ENCODE measurements at regions not wholly inside any gene's neighbourhood (a gene's known extent, or its start where the extent isn't known, plus 50 kb on each side); places are given as distances from the start of the nearest gene placed in this dataset.

DNA sequence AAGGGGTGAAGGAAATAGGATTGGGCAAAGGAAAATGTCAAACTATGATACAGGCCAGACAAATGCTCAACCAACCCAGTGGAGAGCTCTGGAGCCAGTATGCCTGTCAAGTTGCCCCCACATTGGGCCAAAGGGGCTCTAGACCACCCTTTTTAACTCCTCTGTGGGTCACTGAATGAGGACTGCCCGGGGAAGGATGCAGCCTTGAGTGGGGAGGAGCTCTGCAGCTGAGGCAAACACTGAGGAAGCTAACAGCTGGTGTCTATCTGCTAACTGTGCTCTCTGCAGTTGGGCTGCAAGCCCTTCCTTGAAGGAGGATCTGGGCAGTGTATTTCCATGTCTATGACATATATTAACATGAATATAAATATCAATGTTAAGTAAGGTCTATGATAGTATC, 98.4 kb upstream of the PRSS16 start (continued):
- TF ChIP-seq RXRA (IDR thresholded peaks at IDR 0.05): no peak
- no peak for TF ChIP-seq HNF4G (IDR thresholded peaks at IDR 0.05)
- no peak for TF ChIP-seq SP1 (IDR thresholded peaks at IDR 0.05)

DNA sequence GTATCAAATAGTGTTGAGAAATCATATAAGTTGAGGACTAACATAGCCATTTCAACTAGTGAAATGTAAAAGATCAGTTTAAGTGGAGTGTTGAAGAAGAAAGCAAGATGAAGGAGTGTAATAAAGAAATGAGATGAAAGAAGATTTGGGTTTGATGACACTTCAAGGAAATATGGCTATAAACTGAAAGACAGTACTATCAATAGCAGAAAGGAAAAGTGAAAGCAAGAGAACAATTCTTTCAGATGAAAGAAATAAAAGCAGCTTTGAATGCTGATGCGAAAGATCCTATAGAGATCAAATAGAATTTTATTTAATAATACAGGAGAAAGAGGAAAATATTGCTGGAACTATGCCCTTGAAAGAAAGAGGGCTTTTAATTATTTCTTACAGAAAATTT, 92.8 kb upstream of the PRSS16 start:
- DNase-seq (ENCODE audit: low spot score): no peak

More for the DNA sequence above, 92.8 kb upstream of the PRSS16 start:
- Histone ChIP-seq H3K36me3 (ENCODE audit: control insufficient read depth in 4 of 4, insufficient read depth in 3 of 4, low read depth in 1 of 4, low read length in 3 of 4) (no peaks in the 10 kb centered on the region), H3K4me1 (ENCODE audit: control insufficient read depth in 4 of 4, insufficient read depth in 4 of 4, low read length in 3 of 4) (peaks cover 2 to 12% (median 7%) of the 10 kb centered on the region in 4 donors), H3K9me3 (ENCODE audit: control insufficient read depth in 4 of 4, low read length in 3 of 4) (no peaks in the 10 kb centered on the region), H3K27ac (ENCODE audit: low read depth in 1 of 2, low read length in 2 of 2) (no peak overlapping the region), H3K4me3 (ENCODE audit: low read depth in 1 of 3, low read length in 3 of 3) (no peak overlapping the region), H3K27me3 (ENCODE audit: control insufficient read depth in 4 of 4, insufficient read depth in 4 of 4, low read length in 3 of 4) (no peaks in the 10 kb centered on the region), H3K9ac (ENCODE audit: low read depth in 1 of 2, low read length in 2 of 2) (no peak overlapping the region)
- 86% methylated on average over 1 of the region's 1 CpG for WGBS
- TF ChIP-seq NR2F2 (IDR thresholded peaks at IDR 0.05) (no peak), JUND (IDR thresholded peaks at IDR 0.05) (no peak), YY1 (IDR thresholded peaks at IDR 0.05) (no peak), GABPA (IDR thresholded peaks at IDR 0.05 in 1 of 2, conservative IDR thresholded peaks at IDR 0.05 in 1 of 2) (no peak), FOXA1 (IDR thresholded peaks at IDR 0.05) (no peak), RXRA (IDR thresholded peaks at IDR 0.05) (no peak), RAD21 (IDR thresholded peaks at IDR 0.05) (no peak), FOXA2 (IDR thresholded peaks at IDR 0.05) (no peak), HNF4A (conservative IDR thresholded peaks at IDR 0.05) (no peak), SP1 (IDR thresholded peaks at IDR 0.05) (no peak), EGR1 (IDR thresholded peaks at IDR 0.05; ENCODE audit: low read depth in 2 of 2) (no peak)
- TF ChIP-seq, protein P1, sequence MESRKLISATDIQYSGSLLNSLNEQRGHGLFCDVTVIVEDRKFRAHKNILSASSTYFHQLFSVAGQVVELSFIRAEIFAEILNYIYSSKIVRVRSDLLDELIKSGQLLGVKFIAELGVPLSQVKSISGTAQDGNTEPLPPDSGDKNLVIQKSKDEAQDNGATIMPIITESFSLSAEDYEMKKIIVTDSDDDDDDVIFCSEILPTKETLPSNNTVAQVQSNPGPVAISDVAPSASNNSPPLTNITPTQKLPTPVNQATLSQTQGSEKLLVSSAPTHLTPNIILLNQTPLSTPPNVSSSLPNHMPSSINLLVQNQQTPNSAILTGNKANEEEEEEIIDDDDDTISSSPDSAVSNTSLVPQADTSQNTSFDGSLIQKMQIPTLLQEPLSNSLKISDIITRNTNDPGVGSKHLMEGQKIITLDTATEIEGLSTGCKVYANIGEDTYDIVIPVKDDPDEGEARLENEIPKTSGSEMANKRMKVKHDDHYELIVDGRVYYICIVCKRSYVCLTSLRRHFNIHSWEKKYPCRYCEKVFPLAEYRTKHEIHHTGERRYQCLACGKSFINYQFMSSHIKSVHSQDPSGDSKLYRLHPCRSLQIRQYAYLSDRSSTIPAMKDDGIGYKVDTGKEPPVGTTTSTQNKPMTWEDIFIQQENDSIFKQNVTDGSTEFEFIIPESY (IDR thresholded peaks at IDR 0.05): no peak
- TF ChIP-seq, protein P2, sequence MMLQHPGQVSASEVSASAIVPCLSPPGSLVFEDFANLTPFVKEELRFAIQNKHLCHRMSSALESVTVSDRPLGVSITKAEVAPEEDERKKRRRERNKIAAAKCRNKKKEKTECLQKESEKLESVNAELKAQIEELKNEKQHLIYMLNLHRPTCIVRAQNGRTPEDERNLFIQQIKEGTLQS (IDR thresholded peaks at IDR 0.05): no peak
- TF ChIP-seq, protein P3, sequence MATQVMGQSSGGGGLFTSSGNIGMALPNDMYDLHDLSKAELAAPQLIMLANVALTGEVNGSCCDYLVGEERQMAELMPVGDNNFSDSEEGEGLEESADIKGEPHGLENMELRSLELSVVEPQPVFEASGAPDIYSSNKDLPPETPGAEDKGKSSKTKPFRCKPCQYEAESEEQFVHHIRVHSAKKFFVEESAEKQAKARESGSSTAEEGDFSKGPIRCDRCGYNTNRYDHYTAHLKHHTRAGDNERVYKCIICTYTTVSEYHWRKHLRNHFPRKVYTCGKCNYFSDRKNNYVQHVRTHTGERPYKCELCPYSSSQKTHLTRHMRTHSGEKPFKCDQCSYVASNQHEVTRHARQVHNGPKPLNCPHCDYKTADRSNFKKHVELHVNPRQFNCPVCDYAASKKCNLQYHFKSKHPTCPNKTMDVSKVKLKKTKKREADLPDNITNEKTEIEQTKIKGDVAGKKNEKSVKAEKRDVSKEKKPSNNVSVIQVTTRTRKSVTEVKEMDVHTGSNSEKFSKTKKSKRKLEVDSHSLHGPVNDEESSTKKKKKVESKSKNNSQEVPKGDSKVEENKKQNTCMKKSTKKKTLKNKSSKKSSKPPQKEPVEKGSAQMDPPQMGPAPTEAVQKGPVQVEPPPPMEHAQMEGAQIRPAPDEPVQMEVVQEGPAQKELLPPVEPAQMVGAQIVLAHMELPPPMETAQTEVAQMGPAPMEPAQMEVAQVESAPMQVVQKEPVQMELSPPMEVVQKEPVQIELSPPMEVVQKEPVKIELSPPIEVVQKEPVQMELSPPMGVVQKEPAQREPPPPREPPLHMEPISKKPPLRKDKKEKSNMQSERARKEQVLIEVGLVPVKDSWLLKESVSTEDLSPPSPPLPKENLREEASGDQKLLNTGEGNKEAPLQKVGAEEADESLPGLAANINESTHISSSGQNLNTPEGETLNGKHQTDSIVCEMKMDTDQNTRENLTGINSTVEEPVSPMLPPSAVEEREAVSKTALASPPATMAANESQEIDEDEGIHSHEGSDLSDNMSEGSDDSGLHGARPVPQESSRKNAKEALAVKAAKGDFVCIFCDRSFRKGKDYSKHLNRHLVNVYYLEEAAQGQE (IDR thresholded peaks at IDR 0.05): no peak
- TF ChIP-seq, protein P4, sequence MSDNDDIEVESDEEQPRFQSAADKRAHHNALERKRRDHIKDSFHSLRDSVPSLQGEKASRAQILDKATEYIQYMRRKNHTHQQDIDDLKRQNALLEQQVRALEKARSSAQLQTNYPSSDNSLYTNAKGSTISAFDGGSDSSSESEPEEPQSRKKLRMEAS (IDR thresholded peaks at IDR 0.05): no peak
- TF ChIP-seq, protein P5, sequence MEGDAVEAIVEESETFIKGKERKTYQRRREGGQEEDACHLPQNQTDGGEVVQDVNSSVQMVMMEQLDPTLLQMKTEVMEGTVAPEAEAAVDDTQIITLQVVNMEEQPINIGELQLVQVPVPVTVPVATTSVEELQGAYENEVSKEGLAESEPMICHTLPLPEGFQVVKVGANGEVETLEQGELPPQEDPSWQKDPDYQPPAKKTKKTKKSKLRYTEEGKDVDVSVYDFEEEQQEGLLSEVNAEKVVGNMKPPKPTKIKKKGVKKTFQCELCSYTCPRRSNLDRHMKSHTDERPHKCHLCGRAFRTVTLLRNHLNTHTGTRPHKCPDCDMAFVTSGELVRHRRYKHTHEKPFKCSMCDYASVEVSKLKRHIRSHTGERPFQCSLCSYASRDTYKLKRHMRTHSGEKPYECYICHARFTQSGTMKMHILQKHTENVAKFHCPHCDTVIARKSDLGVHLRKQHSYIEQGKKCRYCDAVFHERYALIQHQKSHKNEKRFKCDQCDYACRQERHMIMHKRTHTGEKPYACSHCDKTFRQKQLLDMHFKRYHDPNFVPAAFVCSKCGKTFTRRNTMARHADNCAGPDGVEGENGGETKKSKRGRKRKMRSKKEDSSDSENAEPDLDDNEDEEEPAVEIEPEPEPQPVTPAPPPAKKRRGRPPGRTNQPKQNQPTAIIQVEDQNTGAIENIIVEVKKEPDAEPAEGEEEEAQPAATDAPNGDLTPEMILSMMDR (IDR thresholded peaks at IDR 0.05; ENCODE audit: low read depth, low read length, missing input control): no peak
